Neuronal stem cell (in vitro differentiated cells): ENCODE measurements at regions not wholly inside any gene's neighbourhood (a gene's known extent, or its start where the extent isn't known, plus 50 kb on each side); places are given as distances from the start of the nearest gene placed in this dataset.

Source experiments
- DNase-seq: peaks from one replicate; pipeline ENCODE4 v3.0.0-alpha.2; 2013; ENCODE audit warnings: low spot score
- H2AFZ ChIP-seq: one replicate; pipeline ENCODE4 v1.6.1; 2013; ENCODE audit warnings: mild to moderate bottlenecking, low read length, inconsistent platforms
- H2AK5ac ChIP-seq: 2 replicates; pipeline ENCODE4 v1.6.1; 2013; ENCODE audit warnings: low read depth, mild to moderate bottlenecking, inconsistent platforms, low read length, moderate library complexity, mixed read lengths
- H2BK120ac ChIP-seq: 2 replicates; pipeline ENCODE4 v1.6.1; 2013; ENCODE audit warnings: low read depth, mild to moderate bottlenecking, inconsistent platforms, low read length, moderate library complexity, mixed read lengths
- H2BK12ac ChIP-seq: one replicate; pipeline ENCODE4 v1.6.1; 2013; ENCODE audit warnings: low read length, inconsistent platforms
- H2BK15ac ChIP-seq: 2 replicates; pipeline ENCODE4 v1.6.1; 2013; ENCODE audit warnings: mild to moderate bottlenecking, low read length, inconsistent platforms, mixed read lengths
- H2BK5ac ChIP-seq: one replicate; pipeline ENCODE4 v1.6.1; 2013; ENCODE audit warnings: inconsistent platforms, mild to moderate bottlenecking, low read length, moderate library complexity
- H3K14ac ChIP-seq: one replicate; pipeline ENCODE4 v1.6.1; 2013; ENCODE audit warnings: low read length, inconsistent platforms
- H3K18ac ChIP-seq: 2 replicates; pipeline ENCODE4 v1.6.1; 2013; ENCODE audit warnings: low read length, inconsistent platforms
- H3K23ac ChIP-seq: 2 replicates; pipeline ENCODE4 v1.6.1; 2013; ENCODE audit warnings: low read depth, mild to moderate bottlenecking, mixed read lengths, low read length, inconsistent platforms; ENCODE audit not compliant: poor library complexity
- H3K27ac ChIP-seq: replicated peaks from 3 replicates; pipeline ENCODE4 v1.5.1; 2013; ENCODE audit warnings: low read length, inconsistent platforms
- H3K27me3 ChIP-seq, 3 experiments: 2 replicates each; pipeline ENCODE4 v1.6.1; 2013; ENCODE audit warnings: low read length in 3 of 3, mild to moderate bottlenecking in 2 of 3, inconsistent platforms in 1 of 3, low read depth in 1 of 3, mixed read lengths in 1 of 3, moderate library complexity in 1 of 3; ENCODE audit not compliant: control insufficient read depth in 3 of 3, insufficient read depth in 3 of 3
- H3K36me3 ChIP-seq, 2 donors: replicated peaks in 1 of 2; 2 replicates each; pipeline ENCODE4 v1.6.1; 2013; ENCODE audit warnings: low read length in 2 of 2; ENCODE audit not compliant: control insufficient read depth in 2 of 2, insufficient read depth in 2 of 2
- H3K4ac ChIP-seq: 2 replicates; pipeline ENCODE4 v1.6.1; 2013; ENCODE audit warnings: inconsistent platforms, mild to moderate bottlenecking, low read length, moderate library complexity
- H3K4me1 ChIP-seq, 2 donors: 1 replicate in 1 of 2; 2 replicates in 1 of 2; pipeline ENCODE4 v1.6.1; 2013; ENCODE audit warnings: low read length in 2 of 2, low read depth in 1 of 2; ENCODE audit not compliant: control insufficient read depth in 2 of 2, insufficient read depth in 1 of 2
- H3K4me2 ChIP-seq: one replicate; pipeline ENCODE4 v1.6.1; 2013; ENCODE audit warnings: mild to moderate bottlenecking, low read length, inconsistent platforms; ENCODE audit not compliant: insufficient read depth, poor library complexity, severe bottlenecking
- H3K4me3 ChIP-seq, 2 donors: 2 replicates each; pipeline ENCODE4 v1.5.1; 2013; ENCODE audit warnings: low read length in 2 of 2, mild to moderate bottlenecking in 2 of 2, inconsistent platforms in 1 of 2, moderate library complexity in 1 of 2
- H3K79me1 ChIP-seq: one replicate; pipeline ENCODE4 v1.6.1; 2013; ENCODE audit warnings: low read depth, mild to moderate bottlenecking, inconsistent platforms, low read length, moderate library complexity
- H3K9ac ChIP-seq: one replicate; pipeline ENCODE4 v1.6.1; 2013; ENCODE audit warnings: mild to moderate bottlenecking, low read depth, low read length, inconsistent platforms; ENCODE audit not compliant: poor library complexity
- H3K9me3 ChIP-seq, 2 donors: replicated peaks in 1 of 2; 2 replicates each; pipeline versions ENCODE3 to v1.6.1; 2013; ENCODE audit warnings: low read length in 2 of 2, mild to moderate bottlenecking in 2 of 2, inconsistent platforms in 1 of 2, low read depth in 1 of 2, mixed read lengths in 1 of 2, moderate library complexity in 1 of 2; ENCODE audit not compliant: control insufficient read depth in 2 of 2, insufficient read depth in 1 of 2
- H4K8ac ChIP-seq: one replicate; pipeline ENCODE4 v1.6.1; 2013; ENCODE audit warnings: low read depth, mild to moderate bottlenecking, inconsistent platforms, low read length, moderate library complexity
- H4K91ac ChIP-seq: one replicate; pipeline ENCODE4 v1.6.1; 2013; ENCODE audit warnings: low read length, low read depth, mild to moderate bottlenecking, inconsistent platforms; ENCODE audit not compliant: poor library complexity
- WGBS, 2 donors: extraction: QIAGEN DNeasy Blood & Tissue Kit; methylation state at CpG; one replicate each; pipeline ENCODE4 v1.1.7; 2013; ENCODE audit warnings: missing lambda C conversion rate in 2 of 2, mixed read lengths in 1 of 2; ENCODE audit not compliant: insufficient read length in 2 of 2, insufficient replicate concordance in 1 of 2; ENCODE audit errors: extremely low coverage in 2 of 2; 5-methylcytosine and 5-hydroxymethylcytosine counted together

- H3K27me3 ChIP-seq: no peaks in the 10 kb centered on the region
- H3K9ac ChIP-seq: no peak overlapping the region
- no peak overlapping the region for H4K8ac ChIP-seq
- H2BK15ac ChIP-seq: no peak overlapping the region
- no peaks in the 10 kb centered on the region for H3K79me1 ChIP-seq
- H3K27ac ChIP-seq: no peak overlapping the region
- peak overlapping the region; percentile 74 for H3K18ac ChIP-seq
- H2BK12ac ChIP-seq: no peak overlapping the region
- H4K91ac ChIP-seq: no peak overlapping the region
- H3K4ac ChIP-seq: no peak overlapping the region
- H2AK5ac ChIP-seq: no peak overlapping the region
- no peak overlapping the region for H3K14ac ChIP-seq
- H2AFZ ChIP-seq: peak overlapping the region; percentile 62
- no peak for DNase-seq
- no peak overlapping the region for H2BK5ac ChIP-seq
- H3K4me3 ChIP-seq: no peak overlapping the region
- no peak overlapping the region for H3K4me2 ChIP-seq
- no peak overlapping the region for H2BK120ac ChIP-seq
- H3K23ac ChIP-seq: no peak overlapping the region
- WGBS, 2 donors: no CpG with 5 or more reads among the region's 14 CpGs
- H3K9me3 ChIP-seq: no peaks in the 10 kb centered on the region
- H3K4me1 ChIP-seq: peaks cover 0 to 3% of the 10 kb centered on the region in 2 donors
- no peaks in the 10 kb centered on the region for H3K36me3 ChIP-seq
Measured at GRCh38 chr3:194231929-194232832, 96.2 kb downstream of the HES1 start.

DNA sequence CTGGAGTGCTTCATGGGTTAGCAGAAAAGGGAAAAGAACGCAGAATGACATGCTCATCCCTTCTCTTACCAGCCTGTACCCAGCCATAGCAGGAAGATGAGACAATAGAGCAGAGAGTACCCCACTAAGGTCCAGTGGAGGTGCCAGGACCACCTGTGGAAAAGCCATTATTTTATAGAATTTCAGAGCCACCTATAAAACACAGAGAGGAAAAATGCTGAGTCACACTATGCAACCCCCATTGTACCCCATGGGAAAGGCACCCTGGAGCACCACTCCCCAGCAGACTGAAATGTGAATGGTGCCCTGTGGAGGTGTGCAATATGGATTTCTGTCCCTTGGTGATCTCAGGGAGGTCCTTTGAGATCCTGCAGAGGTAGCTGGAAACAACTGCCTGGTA is 97.2 kb downstream of the HES1 start:
- no peak overlapping the region for H3K4ac ChIP-seq
- no CpG with 5 or more reads among the region's 1 CpG for WGBS, 2 donors
- H4K91ac ChIP-seq: no peak overlapping the region
- H3K23ac ChIP-seq: no peak overlapping the region
- H2BK120ac ChIP-seq: no peak overlapping the region
- H3K27ac ChIP-seq: no peak overlapping the region
- H3K36me3 ChIP-seq: no peaks in the 10 kb centered on the region
- no peak overlapping the region for H3K9ac ChIP-seq
- no peak overlapping the region for H2BK15ac ChIP-seq
- no peak overlapping the region for H3K18ac ChIP-seq
- peaks cover 0 to 3% of the 10 kb centered on the region in 2 donors for H3K4me1 ChIP-seq
- no peaks in the 10 kb centered on the region for H3K79me1 ChIP-seq
- H3K4me2 ChIP-seq: no peak overlapping the region
- H3K4me3 ChIP-seq: no peak overlapping the region
- DNase-seq: no peak
- H2BK12ac ChIP-seq: no peak overlapping the region
- no peak overlapping the region for H2BK5ac ChIP-seq
- H3K27me3 ChIP-seq: no peaks in the 10 kb centered on the region
- H2AFZ ChIP-seq: no peak overlapping the region
- no peak overlapping the region for H3K14ac ChIP-seq
- H2AK5ac ChIP-seq: no peak overlapping the region
- no peak overlapping the region for H4K8ac ChIP-seq
- H3K9me3 ChIP-seq: peaks cover 0 to 3% of the 10 kb centered on the region in 2 donors

- Histone ChIP-seq H3K23ac (no peak overlapping the region), H3K36me3 (no peaks in the 10 kb centered on the region), H2BK15ac (no peak overlapping the region), H2AK5ac (no peak overlapping the region), H4K91ac (no peak overlapping the region), H2BK12ac (no peak overlapping the region), H3K4ac (no peak overlapping the region), H3K79me1 (no peaks in the 10 kb centered on the region), H3K9ac (no peak overlapping the region), H3K4me3 (no peak overlapping the region), H3K4me2 (no peak overlapping the region), H3K27ac (no peak overlapping the region), H2AFZ (no peak overlapping the region), H4K8ac (no peak overlapping the region), H2BK120ac (no peak overlapping the region), H2BK5ac (no peak overlapping the region), H3K27me3 (no peaks in the 10 kb centered on the region), H3K4me1 (peaks cover 0 to 3% of the 10 kb centered on the region in 2 donors), H3K9me3 (peaks cover 0 to 3% of the 10 kb centered on the region in 2 donors), H3K14ac (no peak overlapping the region), H3K18ac (no peak overlapping the region)
- no CpG with 5 or more reads among the region's 2 CpGs for WGBS, 2 donors
- no peak for DNase-seq
Measured at GRCh38 chr3:194235160-194235559, 99.2 kb downstream of the HES1 start.

DNA sequence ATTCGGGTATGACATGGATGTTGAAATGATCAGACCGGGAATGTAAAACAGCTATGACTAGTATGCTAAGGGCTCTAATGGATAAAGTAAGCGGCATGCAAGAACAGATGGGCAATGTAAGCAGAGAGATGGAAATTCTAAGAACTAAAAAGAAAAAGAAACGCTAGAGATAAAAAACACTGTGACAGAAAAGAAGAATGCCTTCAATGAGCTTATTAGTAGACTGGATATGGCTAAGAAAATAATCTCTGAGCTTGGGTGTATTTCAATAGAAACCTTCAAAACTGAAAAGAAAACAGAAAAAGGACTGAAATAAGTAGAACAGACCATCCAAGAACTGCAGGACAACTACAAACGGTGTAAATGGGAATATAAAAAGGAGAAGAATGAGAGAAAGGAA is 101.2 kb downstream of the HES1 start:
- no CpG with 5 or more reads among the region's 5 CpGs for WGBS, 2 donors
- no peak overlapping the region for H4K91ac ChIP-seq
- no peak overlapping the region for H2BK5ac ChIP-seq
- no peaks in the 10 kb centered on the region for H3K36me3 ChIP-seq
- no peaks in the 10 kb centered on the region for H3K4me1 ChIP-seq
- H3K4ac ChIP-seq: no peak overlapping the region
- H3K4me2 ChIP-seq: no peak overlapping the region
- H2BK15ac ChIP-seq: no peak overlapping the region
- no peak overlapping the region for H3K23ac ChIP-seq
- H3K14ac ChIP-seq: no peak overlapping the region
- H3K9me3 ChIP-seq: peaks cover 0 to 3% of the 10 kb centered on the region in 2 donors
- H3K18ac ChIP-seq: no peak overlapping the region
- no peak overlapping the region for H3K4me3 ChIP-seq
- no peak overlapping the region for H2AK5ac ChIP-seq
- H2AFZ ChIP-seq: no peak overlapping the region
- H3K27ac ChIP-seq: no peak overlapping the region
- H3K9ac ChIP-seq: no peak overlapping the region
- no peak for DNase-seq
- H2BK120ac ChIP-seq: no peak overlapping the region
- no peak overlapping the region for H2BK12ac ChIP-seq
- no peaks in the 10 kb centered on the region for H3K27me3 ChIP-seq
- no peaks in the 10 kb centered on the region for H3K79me1 ChIP-seq
- no peak overlapping the region for H4K8ac ChIP-seq
